Large intestine (tissue), 3 donors: ENCODE measurements at regions not wholly inside any gene's neighbourhood (a gene's known extent, or its start where the extent isn't known, plus 50 kb on each side); places are given as distances from the start of the nearest gene placed in this dataset.
A peak's percentile ranks its signal among the peaks of the same experiment; 100 is the strongest.

Experiments
- DNase-seq, 2 donors: peaks; one replicate each; pipeline versions ENCODE4 v3.0.0 to v3.0.0-alpha.2; 2013
- H3K27ac ChIP-seq: one replicate; pipeline ENCODE4 v1.5.1; 2013; ENCODE audit warnings: low read length
- H3K27me3 ChIP-seq: 2 replicates; pipeline ENCODE4 v1.6.1; 2013; ENCODE audit warnings: low read length; ENCODE audit not compliant: control insufficient read depth, insufficient read depth
- H3K36me3 ChIP-seq: 2 replicates; pipeline ENCODE4 v1.6.1; 2013; ENCODE audit warnings: low read length; ENCODE audit not compliant: control insufficient read depth, insufficient read depth
- H3K4me1 ChIP-seq: one replicate; pipeline ENCODE4 v1.6.1; 2013; ENCODE audit warnings: low read length; ENCODE audit not compliant: control insufficient read depth, insufficient read depth
- H3K4me3 ChIP-seq: one replicate; pipeline ENCODE4 v1.5.1; 2013; ENCODE audit warnings: low read length
- H3K9me3 ChIP-seq: one replicate; pipeline ENCODE4 v1.6.1; 2013; ENCODE audit warnings: mild to moderate bottlenecking, low read depth, low read length, moderate library complexity; ENCODE audit not compliant: control insufficient read depth
- WGBS: methylation state at CpG from one replicate; pipeline ENCODE4 v1.1.5; 2013; ENCODE audit warnings: low lambda C conversion rate; ENCODE audit not compliant: insufficient coverage; 5-methylcytosine and 5-hydroxymethylcytosine counted together

GRCh38 chr12:46131732-46132469 is 136.9 kb downstream of the SLC38A1 start:
- Histone ChIP-seq H3K4me1 (no peaks in the 10 kb centered on the region), H3K27ac (no peak overlapping the region), H3K36me3 (no peaks in the 10 kb centered on the region), H3K27me3 (no peaks in the 10 kb centered on the region), H3K9me3 (no peaks in the 10 kb centered on the region), H3K4me3 (no peak overlapping the region)
- 79% methylated on average over 2 of the region's 5 CpGs for WGBS
- no peak for DNase-seq

GRCh38 chr12:46127656-46128055 is 137.3 kb upstream of the SCAF11 start:
- no CpG with 5 or more reads among the region's 6 CpGs for WGBS
- H3K36me3 ChIP-seq, result no peaks in the 10 kb centered on the region
- no peak overlapping the region for H3K4me3 ChIP-seq
- peaks cover 8% of the 10 kb centered on the region for H3K4me1 ChIP-seq
- no peaks in the 10 kb centered on the region for H3K27me3 ChIP-seq
- peaks cover 3% of the 10 kb centered on the region for H3K9me3 ChIP-seq
- DNase-seq, result no peak
- no peak overlapping the region for H3K27ac ChIP-seq

GRCh38 chr12:46126050-46126727 is 135.8 kb upstream of the SCAF11 start:
- no peak overlapping the region for H3K4me3 ChIP-seq
- no peaks in the 10 kb centered on the region for H3K36me3 ChIP-seq
- peaks cover 8% of the 10 kb centered on the region for H3K4me1 ChIP-seq
- no peak overlapping the region for H3K27ac ChIP-seq
- H3K9me3 ChIP-seq, result peaks cover 3% of the 10 kb centered on the region
- no peak for DNase-seq
- no CpG with 5 or more reads among the region's 4 CpGs for WGBS
- H3K27me3 ChIP-seq, result no peaks in the 10 kb centered on the region

- 0% methylated on average over 3 of the region's 12 CpGs for WGBS
- Histone ChIP-seq H3K4me1 (peaks cover 8% of the 10 kb centered on the region), H3K4me3 (no peak overlapping the region), H3K36me3 (no peaks in the 10 kb centered on the region), H3K9me3 (peaks cover 3% of the 10 kb centered on the region), H3K27ac (no peak overlapping the region), H3K27me3 (no peaks in the 10 kb centered on the region)
- DNase-seq, result peak; percentile 53 to 58
These were observed 134.7 kb upstream of the SCAF11 start for GRCh38 chr12:46124848-46125619.

GRCh38 chr12:46124132-46124847 is 133.9 kb upstream of the SCAF11 start:
- no peak overlapping the region for H3K27ac ChIP-seq
- H3K4me1 ChIP-seq, result peaks cover 8% of the 10 kb centered on the region
- no peak for DNase-seq
- no peaks in the 10 kb centered on the region for H3K36me3 ChIP-seq
- WGBS, result 20% methylated on average over 3 of the region's 5 CpGs
- no peaks in the 10 kb centered on the region for H3K27me3 ChIP-seq
- H3K4me3 ChIP-seq, result no peak overlapping the region
- H3K9me3 ChIP-seq, result peaks cover 3% of the 10 kb centered on the region

GRCh38 chr12:46112364-46112763 is 122.0 kb upstream of the SCAF11 start:
- no peaks in the 10 kb centered on the region for H3K36me3 ChIP-seq
- no peaks in the 10 kb centered on the region for H3K27me3 ChIP-seq
- no peaks in the 10 kb centered on the region for H3K9me3 ChIP-seq
- no peak overlapping the region for H3K4me3 ChIP-seq
- no peak for DNase-seq
- H3K4me1 ChIP-seq, result peaks cover 15% of the 10 kb centered on the region
- no peak overlapping the region for H3K27ac ChIP-seq

- DNase-seq, result no peak
- Histone ChIP-seq H3K9me3 (no peaks in the 10 kb centered on the region), H3K27ac (no peak overlapping the region), H3K36me3 (no peaks in the 10 kb centered on the region), H3K4me1 (peaks cover 15% of the 10 kb centered on the region), H3K27me3 (no peaks in the 10 kb centered on the region), H3K4me3 (no peak overlapping the region)
These were observed 121.3 kb upstream of the SCAF11 start for GRCh38 chr12:46111715-46112114.

GRCh38 chr12:46110928-46111699 is 120.7 kb upstream of the SCAF11 start:
- H3K4me1 ChIP-seq, result peaks cover 18% of the 10 kb centered on the region
- no peaks in the 10 kb centered on the region for H3K36me3 ChIP-seq
- no peaks in the 10 kb centered on the region for H3K9me3 ChIP-seq
- no CpG with 5 or more reads among the region's 1 CpG for WGBS
- no peak overlapping the region for H3K4me3 ChIP-seq
- H3K27ac ChIP-seq, result peak overlapping the region; percentile 52
- H3K27me3 ChIP-seq, result no peaks in the 10 kb centered on the region
- peak in 1 of 2 donors; percentile 32 for DNase-seq

GRCh38 chr12:46110223-46110611 is 119.8 kb upstream of the SCAF11 start:
- Histone ChIP-seq H3K27ac (peak overlapping the region; percentile 52), H3K4me1 (peaks cover 18% of the 10 kb centered on the region), H3K4me3 (no peak overlapping the region), H3K9me3 (no peaks in the 10 kb centered on the region), H3K27me3 (no peaks in the 10 kb centered on the region), H3K36me3 (no peaks in the 10 kb centered on the region)
- peak in 1 of 2 donors; percentile 48 for DNase-seq
- WGBS, result no CpG with 5 or more reads among the region's 1 CpG
